GM18861 (cell line): ENCODE measurements at regions not wholly inside any gene's neighbourhood (a gene's known extent, or its start where the extent isn't known, plus 50 kb on each side); places are given as distances from the start of the nearest gene placed in this dataset.
"Not testable (repeated sequence)": the region's sequence is repeated elsewhere in the genome, so short reads cannot be mapped to it uniquely, and the experiment has no call there.

Experiments
- ATAC-seq: cut with Tn5 transposase; IDR thresholded peaks from one replicate; pipeline ENCODE4 v1.9.1; 2021; ENCODE audit not compliant: unreplicated experiment

DNA sequence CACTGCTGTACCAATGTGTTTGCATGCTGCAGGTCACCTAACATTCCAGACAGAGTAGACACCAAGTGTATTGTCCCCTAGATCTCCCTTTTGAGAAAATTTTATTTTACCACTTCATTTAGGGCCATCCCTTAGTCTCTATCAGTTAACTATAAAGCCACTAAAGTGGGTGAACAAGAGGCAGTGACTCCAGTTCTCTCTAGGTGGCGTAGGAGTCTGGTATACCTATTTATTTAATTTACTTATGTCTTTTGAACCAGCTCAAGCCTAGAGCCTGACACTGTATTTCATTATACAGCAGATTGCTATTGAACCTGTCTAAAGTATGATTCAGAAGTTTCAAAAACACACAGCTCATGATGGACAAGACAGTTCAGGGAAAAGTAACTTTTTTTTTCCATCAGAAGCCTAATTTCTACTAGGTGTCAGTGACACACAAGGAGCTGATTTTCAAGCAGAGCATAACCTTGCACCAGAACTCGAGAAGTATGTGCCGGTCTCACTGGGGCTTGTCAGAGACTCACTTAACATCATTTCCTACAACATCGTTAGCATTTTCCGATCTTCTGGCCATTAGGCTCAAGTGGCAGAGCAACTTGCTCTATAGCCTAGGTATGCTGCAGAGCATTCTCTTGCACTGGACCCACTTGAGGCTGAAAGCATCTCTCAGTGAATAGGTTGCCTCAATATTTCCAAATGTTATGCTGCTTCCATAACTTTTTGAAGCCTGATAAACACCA is 175.4 kb downstream of the CDC14C start:
- no peak for ATAC-seq

- not testable (repeated sequence) for ATAC-seq
Observed at GRCh38 chr7:49100908-49101740, 176.8 kb downstream of the CDC14C start.

DNA sequence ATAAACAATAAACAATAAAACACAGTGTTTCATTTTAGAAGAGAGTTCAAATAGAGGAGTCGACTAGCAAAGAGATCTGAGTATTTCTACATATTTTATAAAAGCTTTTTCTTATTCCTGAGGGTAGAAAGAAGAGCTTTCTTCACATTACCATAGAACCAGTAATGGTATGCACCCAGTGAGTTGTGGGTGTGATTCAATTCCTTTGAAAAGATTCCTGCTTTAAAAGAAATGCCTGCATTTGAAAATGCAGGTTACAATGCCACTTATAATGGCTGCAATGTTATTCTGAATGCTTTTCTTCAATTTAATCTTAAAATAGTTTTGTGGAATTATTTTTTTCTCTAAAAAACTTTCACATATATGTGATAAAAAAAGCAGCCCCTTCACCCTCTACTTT is 178.1 kb downstream of the CDC14C start:
- no peak for ATAC-seq

GRCh38 chr7:49111706-49112105 is 187.4 kb downstream of the CDC14C start:
- ATAC-seq, result no peak

GRCh38 chr7:49112222-49112621 is 187.9 kb downstream of the CDC14C start:
- ATAC-seq, result no peak

DNA sequence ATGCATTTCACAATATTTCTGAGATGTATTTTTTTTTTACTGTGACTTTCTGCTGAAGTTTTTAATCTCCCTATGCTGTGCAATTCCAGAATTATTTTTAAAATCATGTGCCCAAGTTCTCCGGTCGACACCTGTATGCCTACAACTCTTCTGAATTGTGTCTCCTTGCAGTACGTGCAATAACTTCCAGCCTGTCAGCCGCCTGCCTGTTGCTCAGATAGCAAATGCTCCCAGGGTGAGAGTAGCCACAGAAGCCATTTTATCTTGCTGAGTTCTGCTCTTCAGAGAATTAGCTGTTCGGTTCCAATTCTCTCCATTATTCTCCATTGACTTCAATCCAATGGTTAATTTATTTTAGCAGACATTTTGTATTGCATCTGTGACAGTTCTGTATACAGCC is 188.3 kb downstream of the CDC14C start:
- ATAC-seq, result no peak

GRCh38 chr7:49119706-49120105 is 195.4 kb downstream of the CDC14C start:
- no peak for ATAC-seq

- no peak for ATAC-seq
Observed at GRCh38 chr7:49125246-49125645, 200.9 kb downstream of the CDC14C start.

DNA sequence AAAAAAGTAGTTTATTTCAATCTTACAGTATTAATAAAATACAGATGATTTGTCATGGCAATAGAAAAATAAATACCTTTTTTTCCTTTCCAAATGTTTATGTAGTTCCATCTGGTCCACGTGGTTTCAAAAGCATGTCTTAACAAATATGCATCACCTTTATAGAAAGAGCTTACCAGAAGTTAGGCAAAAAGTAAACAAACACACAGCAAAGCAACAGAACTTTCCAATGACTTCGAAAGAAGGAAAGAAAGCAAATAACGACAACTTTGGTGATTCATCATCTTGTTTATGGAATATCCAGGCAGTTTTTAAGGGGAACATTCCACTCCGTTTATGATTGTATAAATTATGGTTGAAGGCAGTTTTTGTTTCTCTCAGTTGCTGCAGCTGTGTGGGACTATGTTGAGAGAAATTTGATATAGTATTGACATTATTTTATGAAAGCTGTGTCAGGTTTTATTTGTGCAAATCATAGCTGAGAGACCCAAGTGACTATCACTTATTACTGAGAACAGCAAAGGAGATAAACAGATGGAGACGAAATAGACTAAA is 203.1 kb downstream of the CDC14C start:
- no peak for ATAC-seq

- no peak for ATAC-seq
Observed at GRCh38 chr7:49137978-49138377, 213.6 kb downstream of the CDC14C start.

GRCh38 chr7:49150486-49150885 is 226.1 kb downstream of the CDC14C start:
- ATAC-seq, result no peak

DNA sequence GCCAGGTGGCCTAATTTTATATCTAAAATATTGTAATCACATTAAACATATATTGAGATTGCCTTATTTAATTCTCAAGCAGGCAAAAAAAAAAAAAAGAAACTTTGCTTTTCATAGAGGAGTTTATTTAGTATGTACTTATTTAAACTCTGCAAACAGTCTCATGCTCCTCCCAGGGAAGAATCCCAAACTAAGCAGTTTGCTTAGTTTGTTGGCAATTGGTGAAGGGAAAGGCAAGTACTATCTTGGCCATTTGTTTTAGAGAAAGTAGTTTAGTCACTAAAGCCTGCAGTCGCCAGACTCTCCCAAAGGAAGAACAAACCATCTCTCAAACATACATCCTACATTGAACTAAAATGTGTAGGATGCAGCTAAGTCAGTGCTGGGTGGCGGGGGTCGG is 226.8 kb downstream of the CDC14C start:
- ATAC-seq, result no peak

GRCh38 chr7:49158321-49158720 is 234.0 kb downstream of the CDC14C start:
- no peak for ATAC-seq

- ATAC-seq, result no peak
Observed at GRCh38 chr7:49159536-49159935, 235.2 kb downstream of the CDC14C start.

DNA sequence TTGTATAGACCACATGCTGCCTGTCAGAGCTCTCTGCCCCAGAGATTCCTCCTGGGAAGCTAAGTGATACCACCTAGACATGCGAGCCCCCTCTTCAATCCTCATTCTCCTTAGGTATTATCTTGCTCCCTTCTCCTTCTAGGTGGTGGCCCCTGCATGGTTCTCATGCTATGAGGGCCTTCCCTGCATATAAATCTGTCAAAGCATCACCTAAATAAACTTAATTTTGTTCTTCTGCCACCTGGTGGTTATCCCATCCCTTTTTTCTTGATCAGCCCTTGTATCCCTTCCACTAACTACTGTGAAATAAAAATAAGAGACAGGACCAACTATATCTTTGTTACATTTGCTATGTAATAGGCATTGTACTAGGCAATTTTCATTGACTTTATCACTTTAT is 242.1 kb downstream of the CDC14C start:
- ATAC-seq, result no peak

DNA sequence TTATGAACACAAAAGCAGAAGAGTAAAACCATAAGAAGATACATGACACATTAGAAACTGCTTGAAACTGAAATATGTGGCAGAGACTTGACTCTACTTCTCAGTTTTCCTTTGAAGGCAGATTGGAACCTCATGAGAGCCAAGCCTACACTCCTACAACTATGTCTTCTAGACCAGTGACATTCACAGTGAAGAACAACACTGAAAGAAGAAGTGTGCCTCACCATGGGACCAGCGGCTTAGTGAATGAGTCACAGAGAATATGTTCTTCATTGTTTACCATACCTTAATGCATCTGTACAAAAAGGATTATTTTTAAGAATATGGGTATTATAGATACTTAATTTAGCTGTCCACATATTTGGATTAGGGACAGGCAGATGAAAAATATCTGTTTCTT is 248.3 kb downstream of the CDC14C start:
- no peak for ATAC-seq

DNA sequence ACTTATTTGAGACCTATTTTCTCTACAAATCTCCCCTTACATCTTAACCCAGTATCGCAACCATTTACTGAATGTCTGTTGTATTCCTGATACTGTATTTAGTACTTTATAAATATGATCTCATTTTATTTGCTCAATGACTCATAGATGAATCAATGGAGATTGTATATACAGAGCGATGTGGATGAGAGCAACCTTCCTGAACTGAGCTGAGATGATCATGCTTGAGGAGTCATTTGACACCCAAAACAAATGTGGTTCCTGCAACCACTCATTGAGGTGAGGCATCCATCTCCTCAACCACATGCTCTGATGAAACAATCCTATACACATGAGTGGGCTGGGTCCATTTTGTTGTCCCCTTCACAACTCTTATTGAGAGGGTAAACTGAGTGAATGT is 250.0 kb downstream of the CDC14C start:
- ATAC-seq, result no peak

DNA sequence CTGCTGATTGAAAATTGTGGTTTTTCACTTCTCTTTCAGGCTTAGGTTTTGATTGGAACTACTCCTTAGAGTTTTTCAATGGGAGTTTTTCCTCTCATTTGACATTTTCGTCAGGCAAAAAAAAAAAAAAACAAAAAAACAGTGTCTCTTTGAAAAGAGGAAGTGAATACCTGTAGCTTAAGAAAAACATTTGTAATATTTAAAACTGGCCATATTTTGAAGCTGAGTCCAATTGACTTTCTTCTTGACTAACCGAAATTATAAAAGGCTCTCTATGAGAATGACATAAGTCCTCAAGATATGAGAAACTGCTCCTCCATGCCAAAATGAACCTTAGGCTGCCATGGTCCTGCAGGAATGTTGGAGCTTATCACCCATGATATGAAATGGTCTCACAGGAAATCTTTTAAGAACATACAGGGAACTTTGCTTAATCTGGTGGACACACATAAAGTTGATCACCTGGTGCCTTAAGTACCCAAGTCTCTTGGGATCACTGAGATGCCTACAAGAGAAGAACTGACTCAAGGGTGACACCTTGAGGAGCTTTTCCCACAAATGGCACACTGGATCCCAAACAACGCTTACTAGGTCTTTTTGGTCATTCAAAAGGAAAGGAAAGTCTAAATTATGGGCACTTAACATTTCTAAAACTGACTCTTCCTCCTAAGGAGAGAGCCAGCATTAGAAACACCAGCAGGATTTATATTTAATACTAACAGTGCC is 263.4 kb downstream of the CDC14C start:
- ATAC-seq, result no peak

DNA sequence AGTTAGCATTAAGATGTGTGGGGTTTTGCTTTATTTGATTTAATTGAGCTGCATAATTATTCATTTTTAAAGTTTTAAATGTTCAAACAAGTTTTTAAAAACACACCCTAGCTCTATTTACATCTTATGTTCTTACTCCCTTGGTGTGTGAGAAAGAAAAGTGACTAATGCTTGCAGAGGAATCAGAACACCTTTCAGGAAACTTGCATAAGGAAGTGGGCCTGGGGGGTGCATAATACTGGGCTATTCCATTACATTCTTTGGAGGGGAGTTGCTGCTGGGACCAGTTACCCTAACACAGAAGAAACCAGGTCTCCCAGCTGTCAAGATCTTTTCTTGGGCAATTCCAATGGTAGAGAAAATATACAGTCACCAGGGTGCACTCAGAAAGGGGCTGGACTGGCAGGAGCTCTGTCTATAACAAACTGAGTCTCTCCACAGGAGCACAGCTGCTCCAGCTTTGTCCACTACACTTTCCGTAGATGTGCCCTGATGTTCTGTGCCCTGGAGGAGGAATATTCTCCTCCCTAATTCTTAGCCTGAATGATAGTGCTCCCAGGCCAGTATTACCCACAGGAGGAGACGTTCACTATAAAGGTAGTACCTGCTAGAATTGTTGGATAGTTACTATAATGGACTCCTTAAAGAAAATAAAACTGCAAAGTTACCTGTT is 304.2 kb downstream of the CDC14C start:
- no peak for ATAC-seq

DNA sequence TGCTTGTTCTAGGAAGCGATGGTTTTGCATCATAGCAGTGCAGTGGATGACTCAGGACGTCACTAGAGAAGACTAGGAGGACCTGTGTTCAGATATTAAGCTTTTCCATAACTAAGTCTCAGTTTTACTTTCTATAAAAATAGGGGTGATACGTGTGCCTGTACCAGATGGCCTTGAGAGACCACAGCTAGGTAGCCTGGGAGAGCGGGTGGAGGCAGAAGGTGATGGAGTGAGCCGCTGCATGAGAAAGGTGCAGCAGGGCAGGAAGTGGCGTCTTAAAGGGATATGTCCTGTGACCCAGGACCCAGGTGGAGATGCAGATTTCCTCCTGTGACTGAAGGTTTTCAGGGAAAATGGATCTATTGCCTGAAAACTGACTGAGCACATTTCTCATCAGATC is 304.9 kb downstream of the CDC14C start:
- no peak for ATAC-seq

GRCh38 chr7:49243521-49243920 is 319.2 kb downstream of the CDC14C start:
- no peak for ATAC-seq
